HepG2 (cell line): ENCODE measurements at regions not wholly inside any gene's neighbourhood (a gene's known extent, or its start where the extent isn't known, plus 50 kb on each side); places are given as distances from the start of the nearest gene placed in this dataset.

Experiments
- ATAC-seq: fragments of 200-7000 bp; cut with Tn5 transposase; 3 replicates; pipeline ENCODE4 v1.9.1; 2020; ENCODE audit warnings: mild to moderate bottlenecking, moderate library complexity
- BruUV-seq: library from RNA; stranded (reverse); fragments of 400-500 nt; replicated peaks from 2 replicates; lab custom pipeline; 2021; lab: Mats Ljungman, UMichigan
- CTCF ChIA-PET: fragments of 300-600 bp; formaldehyde crosslinking; extraction: SDS; loops from one replicate; lab custom pipeline; 2021; ENCODE audit warnings: low total read pairs, inconsistent platforms, low intra/inter-chr PET ratio; lab: Yijun Ruan, JAX
- POLR2A ChIA-PET: fragments of 350-600 bp; sonication (Branson Sonifier 250); formaldehyde crosslinking; loops from one replicate; lab custom pipeline; 2020; ENCODE audit warnings: antibody characterized with exemption, inconsistent platforms; lab: Yijun Ruan, JAX
- DNase-seq: peaks from one replicate; pipeline ENCODE4 v3.0.0-alpha.2; 2015; ENCODE audit warnings: low spot score
- FAIRE-seq: peaks from 3 replicates; lab custom pipeline; 2011; peaks lifted over from hg19 to GRCh38; lab: Jason Lieb, UNC
- H2AFZ ChIP-seq: one replicate; pipeline ENCODE4 v1.6.1; 2011; ENCODE audit warnings: low read length, inconsistent platforms
- H3K27ac ChIP-seq: fragments of 300-600 bp; 3 replicates; pipeline ENCODE4 v1.8.0; 2011; ENCODE audit warnings: mixed run types, mild to moderate bottlenecking, mixed read lengths, low read length, inconsistent platforms; ENCODE audit not compliant: insufficient read depth; ENCODE audit errors: extremely low read length
- H3K27me3 ChIP-seq, 2 experiments: fragments of 200-600 bp in 1 of 2; 2 replicates in 1 of 2; 3 replicates in 1 of 2; pipeline versions ENCODE4 v1.6.0 to v1.8.0; 2011; ENCODE audit warnings: low read length in 2 of 2, mild to moderate bottlenecking in 2 of 2, moderate library complexity in 2 of 2, inconsistent platforms in 1 of 2; ENCODE audit not compliant: insufficient read depth in 2 of 2, control insufficient read depth in 1 of 2
- H3K36me3 ChIP-seq, 2 experiments: fragments of 200-600 bp in 1 of 2; replicated peaks in 1 of 2; 2 replicates in 1 of 2; 3 replicates in 1 of 2; pipeline versions ENCODE4 v1.5.1 to v1.8.0; 2011; ENCODE audit warnings: low read length in 2 of 2, inconsistent platforms in 1 of 2; ENCODE audit not compliant: insufficient read depth in 2 of 2, control insufficient read depth in 1 of 2
- H3K4me1 ChIP-seq: 2 replicates; pipeline ENCODE4 v1.5.1; 2012; ENCODE audit warnings: low read length, inconsistent platforms; ENCODE audit not compliant: insufficient read depth
- H3K4me2 ChIP-seq: 2 replicates; pipeline ENCODE4 v1.6.0; 2011; ENCODE audit warnings: low read depth, low read length, inconsistent platforms
- H3K4me3 ChIP-seq, 3 experiments: fragments of 200-600 bp in 1 of 3; sonication (generic), shearing (Covaris generic) in 1 of 3; replicated peaks in 1 of 3; 2 replicates each; pipeline ENCODE4 v1.5.1; 2011 to 2016; ENCODE audit warnings: low read length in 3 of 3, inconsistent platforms in 2 of 3, low read depth in 2 of 3, mild to moderate bottlenecking in 2 of 3, control low read depth in 1 of 3, mixed read lengths in 1 of 3; ENCODE audit not compliant: insufficient read depth in 1 of 3
- H3K79me2 ChIP-seq: one replicate; pipeline ENCODE4 v1.6.1; 2011; ENCODE audit warnings: low read length, inconsistent platforms; ENCODE audit not compliant: insufficient read depth
- H3K9ac ChIP-seq: 2 replicates; pipeline ENCODE4 v1.6.0; 2011; ENCODE audit warnings: mild to moderate bottlenecking, low read depth, low read length, inconsistent platforms; ENCODE audit not compliant: insufficient read depth
- H3K9me3 ChIP-seq: 2 replicates; pipeline ENCODE4 v1.5.1; 2012; ENCODE audit warnings: mild to moderate bottlenecking, low read length
- H4K20me1 ChIP-seq: 2 replicates; pipeline ENCODE4 v1.6.0; 2011; ENCODE audit warnings: inconsistent platforms, mild to moderate bottlenecking, low read length, moderate library complexity; ENCODE audit not compliant: insufficient read depth
- whole genome bisulfite sequencing: methylation state at CpG from one replicate; pipeline ENCODE4 v1.1.6; 2017; ENCODE audit warnings: low lambda C conversion rate; 5-methylcytosine and 5-hydroxymethylcytosine counted together
- in situ Hi-C: cut with HindIII; loops from 2 replicates; pipeline ENCODE4 v1.10.0; 2017; ENCODE audit warnings: low pct_unique_long_range_greater_than_20kb; ENCODE audit not compliant: extremely low pct_ligation_motif_present
- intact Hi-C: fragments of 100-400 bp; cut with micrococcal nuclease; formaldehyde crosslinking; loops from one replicate; pipeline ENCODE4 v1.10.0; 2022; ENCODE audit not compliant: unreplicated experiment
- TF ChIP-seq, protein P1 (sequence below): sonication (generic); formaldehyde crosslinking; IDR thresholded peaks from 2 replicates; pipeline ENCODE4 v1.4.0; 2020; ENCODE audit warnings: missing genetic modification reagents, borderline replicate concordance
- TF ChIP-seq, protein P2 (sequence below): sonication (generic); formaldehyde crosslinking; IDR thresholded peaks from 2 replicates; pipeline ENCODE4 v1.5.0; 2020; ENCODE audit warnings: mild to moderate bottlenecking, missing genetic modification reagents, borderline replicate concordance
- TF ChIP-seq, protein P3 (sequence below): sonication (generic); formaldehyde crosslinking; IDR thresholded peaks from 2 replicates; pipeline ENCODE4 v1.5.0; 2020; ENCODE audit warnings: mild to moderate bottlenecking, missing genetic modification reagents, moderate library complexity

DNA sequence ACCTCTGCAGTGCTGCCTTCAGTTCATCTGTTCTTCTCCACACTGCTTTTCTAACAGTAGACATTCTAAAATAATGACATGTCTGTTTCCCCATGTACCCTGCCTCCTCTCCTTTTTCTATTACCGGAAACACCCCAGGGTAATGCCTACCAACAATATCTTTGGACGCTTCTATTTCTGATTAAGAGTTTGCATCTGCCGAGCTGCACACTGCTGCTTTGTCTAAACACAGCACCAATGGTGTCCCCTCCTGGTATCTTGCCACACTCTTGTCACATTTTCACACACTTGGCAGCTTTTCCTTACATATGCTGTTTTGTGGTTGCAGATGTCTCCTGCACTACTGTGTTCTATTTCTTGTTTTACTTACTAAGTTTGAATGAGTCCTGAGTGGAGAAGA is 288.8 kb downstream of the GRIA2 start:
- Histone ChIP-seq H3K4me1 (no peaks in the 10 kb centered on the region), H4K20me1 (no peaks in the 10 kb centered on the region), H2AFZ (no peak overlapping the region), H3K79me2 (no peaks in the 10 kb centered on the region), H3K27ac (no peak overlapping the region)
- DNase-seq: no peak
- no peak for ATAC-seq
- intact Hi-C loops: no loop called here
- ChIA-PET POLR2A (no interaction called here), CTCF (no interaction called here)
- in situ Hi-C loops: no loop called here
- WGBS: 0% methylated on average over 3 of the region's 3 CpGs
- TF ChIP-seq, protein P1, sequence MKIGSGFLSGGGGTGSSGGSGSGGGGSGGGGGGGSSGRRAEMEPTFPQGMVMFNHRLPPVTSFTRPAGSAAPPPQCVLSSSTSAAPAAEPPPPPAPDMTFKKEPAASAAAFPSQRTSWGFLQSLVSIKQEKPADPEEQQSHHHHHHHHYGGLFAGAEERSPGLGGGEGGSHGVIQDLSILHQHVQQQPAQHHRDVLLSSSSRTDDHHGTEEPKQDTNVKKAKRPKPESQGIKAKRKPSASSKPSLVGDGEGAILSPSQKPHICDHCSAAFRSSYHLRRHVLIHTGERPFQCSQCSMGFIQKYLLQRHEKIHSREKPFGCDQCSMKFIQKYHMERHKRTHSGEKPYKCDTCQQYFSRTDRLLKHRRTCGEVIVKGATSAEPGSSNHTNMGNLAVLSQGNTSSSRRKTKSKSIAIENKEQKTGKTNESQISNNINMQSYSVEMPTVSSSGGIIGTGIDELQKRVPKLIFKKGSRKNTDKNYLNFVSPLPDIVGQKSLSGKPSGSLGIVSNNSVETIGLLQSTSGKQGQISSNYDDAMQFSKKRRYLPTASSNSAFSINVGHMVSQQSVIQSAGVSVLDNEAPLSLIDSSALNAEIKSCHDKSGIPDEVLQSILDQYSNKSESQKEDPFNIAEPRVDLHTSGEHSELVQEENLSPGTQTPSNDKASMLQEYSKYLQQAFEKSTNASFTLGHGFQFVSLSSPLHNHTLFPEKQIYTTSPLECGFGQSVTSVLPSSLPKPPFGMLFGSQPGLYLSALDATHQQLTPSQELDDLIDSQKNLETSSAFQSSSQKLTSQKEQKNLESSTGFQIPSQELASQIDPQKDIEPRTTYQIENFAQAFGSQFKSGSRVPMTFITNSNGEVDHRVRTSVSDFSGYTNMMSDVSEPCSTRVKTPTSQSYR (CRISPR knock-in tag): no peak
- TF ChIP-seq, protein P2, sequence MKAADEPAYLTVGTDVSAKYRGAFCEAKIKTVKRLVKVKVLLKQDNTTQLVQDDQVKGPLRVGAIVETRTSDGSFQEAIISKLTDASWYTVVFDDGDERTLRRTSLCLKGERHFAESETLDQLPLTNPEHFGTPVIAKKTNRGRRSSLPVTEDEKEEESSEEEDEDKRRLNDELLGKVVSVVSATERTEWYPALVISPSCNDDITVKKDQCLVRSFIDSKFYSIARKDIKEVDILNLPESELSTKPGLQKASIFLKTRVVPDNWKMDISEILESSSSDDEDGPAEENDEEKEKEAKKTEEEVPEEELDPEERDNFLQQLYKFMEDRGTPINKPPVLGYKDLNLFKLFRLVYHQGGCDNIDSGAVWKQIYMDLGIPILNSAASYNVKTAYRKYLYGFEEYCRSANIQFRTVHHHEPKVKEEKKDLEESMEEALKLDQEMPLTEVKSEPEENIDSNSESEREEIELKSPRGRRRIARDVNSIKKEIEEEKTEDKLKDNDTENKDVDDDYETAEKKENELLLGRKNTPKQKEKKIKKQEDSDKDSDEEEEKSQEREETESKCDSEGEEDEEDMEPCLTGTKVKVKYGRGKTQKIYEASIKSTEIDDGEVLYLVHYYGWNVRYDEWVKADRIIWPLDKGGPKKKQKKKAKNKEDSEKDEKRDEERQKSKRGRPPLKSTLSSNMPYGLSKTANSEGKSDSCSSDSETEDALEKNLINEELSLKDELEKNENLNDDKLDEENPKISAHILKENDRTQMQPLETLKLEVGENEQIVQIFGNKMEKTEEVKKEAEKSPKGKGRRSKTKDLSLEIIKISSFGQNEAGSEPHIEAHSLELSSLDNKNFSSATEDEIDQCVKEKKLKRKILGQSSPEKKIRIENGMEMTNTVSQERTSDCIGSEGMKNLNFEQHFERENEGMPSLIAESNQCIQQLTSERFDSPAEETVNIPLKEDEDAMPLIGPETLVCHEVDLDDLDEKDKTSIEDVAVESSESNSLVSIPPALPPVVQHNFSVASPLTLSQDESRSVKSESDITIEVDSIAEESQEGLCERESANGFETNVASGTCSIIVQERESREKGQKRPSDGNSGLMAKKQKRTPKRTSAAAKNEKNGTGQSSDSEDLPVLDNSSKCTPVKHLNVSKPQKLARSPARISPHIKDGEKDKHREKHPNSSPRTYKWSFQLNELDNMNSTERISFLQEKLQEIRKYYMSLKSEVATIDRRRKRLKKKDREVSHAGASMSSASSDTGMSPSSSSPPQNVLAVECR (CRISPR knock-in tag): no peak
- TF ChIP-seq, protein P3, sequence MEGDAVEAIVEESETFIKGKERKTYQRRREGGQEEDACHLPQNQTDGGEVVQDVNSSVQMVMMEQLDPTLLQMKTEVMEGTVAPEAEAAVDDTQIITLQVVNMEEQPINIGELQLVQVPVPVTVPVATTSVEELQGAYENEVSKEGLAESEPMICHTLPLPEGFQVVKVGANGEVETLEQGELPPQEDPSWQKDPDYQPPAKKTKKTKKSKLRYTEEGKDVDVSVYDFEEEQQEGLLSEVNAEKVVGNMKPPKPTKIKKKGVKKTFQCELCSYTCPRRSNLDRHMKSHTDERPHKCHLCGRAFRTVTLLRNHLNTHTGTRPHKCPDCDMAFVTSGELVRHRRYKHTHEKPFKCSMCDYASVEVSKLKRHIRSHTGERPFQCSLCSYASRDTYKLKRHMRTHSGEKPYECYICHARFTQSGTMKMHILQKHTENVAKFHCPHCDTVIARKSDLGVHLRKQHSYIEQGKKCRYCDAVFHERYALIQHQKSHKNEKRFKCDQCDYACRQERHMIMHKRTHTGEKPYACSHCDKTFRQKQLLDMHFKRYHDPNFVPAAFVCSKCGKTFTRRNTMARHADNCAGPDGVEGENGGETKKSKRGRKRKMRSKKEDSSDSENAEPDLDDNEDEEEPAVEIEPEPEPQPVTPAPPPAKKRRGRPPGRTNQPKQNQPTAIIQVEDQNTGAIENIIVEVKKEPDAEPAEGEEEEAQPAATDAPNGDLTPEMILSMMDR (CRISPR knock-in tag): 0 out of 2 replicates have a peak, but pooled peaks have one; percentile 7
- TF ChIP-seq, all 625 proteins: peak for 1
- no TSS peak for BruUV-seq
- Histone ChIP-seq H3K9ac (no peak overlapping the region), H3K4me3 (no peak overlapping the region), H3K36me3 (no peaks in the 10 kb centered on the region), H3K4me2 (no peak overlapping the region), H3K9me3 (no peaks in the 10 kb centered on the region), H3K27me3 (no peaks in the 10 kb centered on the region)
- no peak for FAIRE-seq
